ENCODE measurements at regions not wholly inside any gene's neighbourhood (a gene's known extent, or its start where the extent isn't known, plus 50 kb on each side); places are given as distances from the start of the nearest gene placed in this dataset.

DNA sequence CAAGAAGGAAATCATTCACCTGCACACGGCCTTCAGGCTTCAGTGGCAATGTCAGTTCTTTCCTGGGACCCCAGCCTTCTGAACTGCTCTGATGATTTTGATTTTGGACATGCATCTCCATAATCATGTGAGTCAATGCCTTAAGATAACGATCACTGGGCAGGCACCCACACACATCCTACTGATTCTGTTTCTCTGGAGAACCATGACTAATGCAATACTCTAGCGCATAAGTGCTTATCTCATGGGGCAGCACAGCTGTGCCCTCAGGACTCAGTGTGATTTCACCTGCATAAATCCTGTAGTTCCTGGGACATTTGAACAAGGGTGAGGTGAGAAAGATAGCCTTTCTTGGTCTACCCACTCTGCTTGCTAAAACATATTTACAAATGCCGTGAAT is 144.6 kb downstream of the AKAIN1 start:
- TF ChIP-seq, protein P1, sequence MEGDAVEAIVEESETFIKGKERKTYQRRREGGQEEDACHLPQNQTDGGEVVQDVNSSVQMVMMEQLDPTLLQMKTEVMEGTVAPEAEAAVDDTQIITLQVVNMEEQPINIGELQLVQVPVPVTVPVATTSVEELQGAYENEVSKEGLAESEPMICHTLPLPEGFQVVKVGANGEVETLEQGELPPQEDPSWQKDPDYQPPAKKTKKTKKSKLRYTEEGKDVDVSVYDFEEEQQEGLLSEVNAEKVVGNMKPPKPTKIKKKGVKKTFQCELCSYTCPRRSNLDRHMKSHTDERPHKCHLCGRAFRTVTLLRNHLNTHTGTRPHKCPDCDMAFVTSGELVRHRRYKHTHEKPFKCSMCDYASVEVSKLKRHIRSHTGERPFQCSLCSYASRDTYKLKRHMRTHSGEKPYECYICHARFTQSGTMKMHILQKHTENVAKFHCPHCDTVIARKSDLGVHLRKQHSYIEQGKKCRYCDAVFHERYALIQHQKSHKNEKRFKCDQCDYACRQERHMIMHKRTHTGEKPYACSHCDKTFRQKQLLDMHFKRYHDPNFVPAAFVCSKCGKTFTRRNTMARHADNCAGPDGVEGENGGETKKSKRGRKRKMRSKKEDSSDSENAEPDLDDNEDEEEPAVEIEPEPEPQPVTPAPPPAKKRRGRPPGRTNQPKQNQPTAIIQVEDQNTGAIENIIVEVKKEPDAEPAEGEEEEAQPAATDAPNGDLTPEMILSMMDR (IDR thresholded peaks at IDR 0.05) = no peak
- TF ChIP-seq EP300 (IDR thresholded peaks at IDR 0.05) (no peak), ZSCAN20 (CRISPR knock-in tag; IDR thresholded peaks at IDR 0.05) (no peak), CHD2 (IDR thresholded peaks at IDR 0.05; ENCODE audit: low read length, partially characterized antibody) (no peak)
- TF ChIP-seq, protein P2, sequence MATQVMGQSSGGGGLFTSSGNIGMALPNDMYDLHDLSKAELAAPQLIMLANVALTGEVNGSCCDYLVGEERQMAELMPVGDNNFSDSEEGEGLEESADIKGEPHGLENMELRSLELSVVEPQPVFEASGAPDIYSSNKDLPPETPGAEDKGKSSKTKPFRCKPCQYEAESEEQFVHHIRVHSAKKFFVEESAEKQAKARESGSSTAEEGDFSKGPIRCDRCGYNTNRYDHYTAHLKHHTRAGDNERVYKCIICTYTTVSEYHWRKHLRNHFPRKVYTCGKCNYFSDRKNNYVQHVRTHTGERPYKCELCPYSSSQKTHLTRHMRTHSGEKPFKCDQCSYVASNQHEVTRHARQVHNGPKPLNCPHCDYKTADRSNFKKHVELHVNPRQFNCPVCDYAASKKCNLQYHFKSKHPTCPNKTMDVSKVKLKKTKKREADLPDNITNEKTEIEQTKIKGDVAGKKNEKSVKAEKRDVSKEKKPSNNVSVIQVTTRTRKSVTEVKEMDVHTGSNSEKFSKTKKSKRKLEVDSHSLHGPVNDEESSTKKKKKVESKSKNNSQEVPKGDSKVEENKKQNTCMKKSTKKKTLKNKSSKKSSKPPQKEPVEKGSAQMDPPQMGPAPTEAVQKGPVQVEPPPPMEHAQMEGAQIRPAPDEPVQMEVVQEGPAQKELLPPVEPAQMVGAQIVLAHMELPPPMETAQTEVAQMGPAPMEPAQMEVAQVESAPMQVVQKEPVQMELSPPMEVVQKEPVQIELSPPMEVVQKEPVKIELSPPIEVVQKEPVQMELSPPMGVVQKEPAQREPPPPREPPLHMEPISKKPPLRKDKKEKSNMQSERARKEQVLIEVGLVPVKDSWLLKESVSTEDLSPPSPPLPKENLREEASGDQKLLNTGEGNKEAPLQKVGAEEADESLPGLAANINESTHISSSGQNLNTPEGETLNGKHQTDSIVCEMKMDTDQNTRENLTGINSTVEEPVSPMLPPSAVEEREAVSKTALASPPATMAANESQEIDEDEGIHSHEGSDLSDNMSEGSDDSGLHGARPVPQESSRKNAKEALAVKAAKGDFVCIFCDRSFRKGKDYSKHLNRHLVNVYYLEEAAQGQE (IDR thresholded peaks at IDR 0.05) = no peak
- TF ChIP-seq, protein P3, sequence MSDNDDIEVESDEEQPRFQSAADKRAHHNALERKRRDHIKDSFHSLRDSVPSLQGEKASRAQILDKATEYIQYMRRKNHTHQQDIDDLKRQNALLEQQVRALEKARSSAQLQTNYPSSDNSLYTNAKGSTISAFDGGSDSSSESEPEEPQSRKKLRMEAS (IDR thresholded peaks at IDR 0.05) = no peak
- TF ChIP-seq, protein P4, sequence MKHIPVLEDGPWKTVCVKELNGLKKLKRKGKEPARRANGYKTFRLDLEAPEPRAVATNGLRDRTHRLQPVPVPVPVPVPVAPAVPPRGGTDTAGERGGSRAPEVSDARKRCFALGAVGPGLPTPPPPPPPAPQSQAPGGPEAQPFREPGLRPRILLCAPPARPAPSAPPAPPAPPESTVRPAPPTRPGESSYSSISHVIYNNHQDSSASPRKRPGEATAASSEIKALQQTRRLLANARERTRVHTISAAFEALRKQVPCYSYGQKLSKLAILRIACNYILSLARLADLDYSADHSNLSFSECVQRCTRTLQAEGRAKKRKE (CRISPR knock-in tag; IDR thresholded peaks at IDR 0.05; ENCODE audit: low read depth) = no peak

All from A549 (cell line).